Upper lobe of right lung (tissue), 1 donor: ENCODE measurements at regions not wholly inside any gene's neighbourhood (a gene's known extent, or its start where the extent isn't known, plus 50 kb on each side); places are given as distances from the start of the nearest gene placed in this dataset.

ENCODE experiments used
- ATAC-seq: fragments of 200-7000 bp; cut with Tn5 transposase; one replicate; pipeline ENCODE4 v1.9.1; 2020; ENCODE audit warnings: mild to moderate bottlenecking, moderate library complexity
- DNase-seq: peaks from one replicate; pipeline ENCODE4 v3.0.0-alpha.2; 2020
- H3K27ac ChIP-seq: fragments of 200-600 bp; one replicate; pipeline ENCODE4 v1.8.0; 2022
- H3K27me3 ChIP-seq: fragments of 200-600 bp; one replicate; pipeline ENCODE4 v1.8.0; 2022; ENCODE audit warnings: mild to moderate bottlenecking
- H3K36me3 ChIP-seq: fragments of 200-600 bp; one replicate; pipeline ENCODE4 v1.8.0; 2022
- H3K4me1 ChIP-seq: fragments of 200-600 bp; one replicate; pipeline ENCODE4 v1.8.0; 2022
- H3K4me3 ChIP-seq: fragments of 200-600 bp; one replicate; pipeline ENCODE4 v1.8.0; 2022; ENCODE audit warnings: mild to moderate bottlenecking
- H3K9me3 ChIP-seq: fragments of 200-600 bp; one replicate; pipeline ENCODE4 v1.8.0; 2022
- CTCF ChIP-seq: fragments of 200-600 bp; IDR thresholded peaks from one replicate; pipeline ENCODE4 v1.8.0; 2022; ENCODE audit warnings: antibody characterized with exemption
- intact Hi-C: fragments of 100-400 bp; cut with DNase I; formaldehyde crosslinking; loops from one replicate; pipeline ENCODE4 v1.11.0; 2022
- donor health status: DM: no; HTN: yes; CAD: no; lungs with severe emphysema.

- DNase-seq: no peak
- Histone ChIP-seq H3K36me3 (no peaks in the 10 kb centered on the region), H3K27me3 (no peaks in the 10 kb centered on the region), H3K27ac (no peak overlapping the region), H3K4me1 (no peaks in the 10 kb centered on the region), H3K4me3 (no peak overlapping the region), H3K9me3 (no peaks in the 10 kb centered on the region)
- no peak for TF ChIP-seq CTCF
- ATAC-seq: no peak
- intact Hi-C loops: no loop called here
Observed at GRCh38 chr1:62981434-62981833, 197.5 kb downstream of the ATG4C start.

- DNase-seq (no peak), ATAC-seq (no peak)
- Histone ChIP-seq H3K27me3 (no peaks in the 10 kb centered on the region), H3K36me3 (no peaks in the 10 kb centered on the region), H3K27ac (no peak overlapping the region), H3K4me1 (no peaks in the 10 kb centered on the region), H3K9me3 (no peaks in the 10 kb centered on the region), H3K4me3 (no peak overlapping the region)
- intact Hi-C loops: no loop called here
- no peak for TF ChIP-seq CTCF
Observed at GRCh38 chr1:62988867-62989266, 204.9 kb downstream of the ATG4C start.

GRCh38 chr1:62989497-62989896 is 205.6 kb downstream of the ATG4C start:
- DNase-seq: no peak
- Histone ChIP-seq H3K27me3 (no peaks in the 10 kb centered on the region), H3K4me1 (no peaks in the 10 kb centered on the region), H3K36me3 (no peaks in the 10 kb centered on the region), H3K4me3 (no peak overlapping the region), H3K9me3 (no peaks in the 10 kb centered on the region), H3K27ac (no peak overlapping the region)
- intact Hi-C loops: no loop called here
- TF ChIP-seq CTCF: no peak
- ATAC-seq: no peak

- Histone ChIP-seq H3K4me1 (no peaks in the 10 kb centered on the region), H3K36me3 (no peaks in the 10 kb centered on the region), H3K27me3 (no peaks in the 10 kb centered on the region), H3K9me3 (no peaks in the 10 kb centered on the region), H3K4me3 (no peak overlapping the region), H3K27ac (no peak overlapping the region)
- no peak for DNase-seq
- ATAC-seq: no peak
- no peak for TF ChIP-seq CTCF
- intact Hi-C loops: no loop called here
Observed at GRCh38 chr1:62991152-62991551, 207.2 kb downstream of the ATG4C start.

- no peaks in the 10 kb centered on the region for H3K36me3 ChIP-seq
- no peaks in the 10 kb centered on the region for H3K4me1 ChIP-seq
- intact Hi-C loops: no loop called here
- no peak for TF ChIP-seq CTCF
- peaks cover 7% of the 10 kb centered on the region for H3K27me3 ChIP-seq
- H3K4me3 ChIP-seq: no peak overlapping the region
- no peak for DNase-seq
- no peak for ATAC-seq
- H3K9me3 ChIP-seq: no peaks in the 10 kb centered on the region
- H3K27ac ChIP-seq: no peak overlapping the region
Observed at GRCh38 chr1:62993844-62994243, 209.9 kb downstream of the ATG4C start.

GRCh38 chr1:62995173-62995572 is 211.2 kb downstream of the ATG4C start:
- H3K27ac ChIP-seq: no peak overlapping the region
- H3K4me1 ChIP-seq: no peaks in the 10 kb centered on the region
- H3K4me3 ChIP-seq: no peak overlapping the region
- no peaks in the 10 kb centered on the region for H3K9me3 ChIP-seq
- ATAC-seq (no peak), DNase-seq (no peak)
- H3K36me3 ChIP-seq: no peaks in the 10 kb centered on the region
- peaks cover 7% of the 10 kb centered on the region for H3K27me3 ChIP-seq
- no peak for TF ChIP-seq CTCF
- intact Hi-C loops: no loop called here
